ENCODE measurements at regions not wholly inside any gene's neighbourhood (a gene's known extent, or its start where the extent isn't known, plus 50 kb on each side); places are given as distances from the start of the nearest gene placed in this dataset.

DNA sequence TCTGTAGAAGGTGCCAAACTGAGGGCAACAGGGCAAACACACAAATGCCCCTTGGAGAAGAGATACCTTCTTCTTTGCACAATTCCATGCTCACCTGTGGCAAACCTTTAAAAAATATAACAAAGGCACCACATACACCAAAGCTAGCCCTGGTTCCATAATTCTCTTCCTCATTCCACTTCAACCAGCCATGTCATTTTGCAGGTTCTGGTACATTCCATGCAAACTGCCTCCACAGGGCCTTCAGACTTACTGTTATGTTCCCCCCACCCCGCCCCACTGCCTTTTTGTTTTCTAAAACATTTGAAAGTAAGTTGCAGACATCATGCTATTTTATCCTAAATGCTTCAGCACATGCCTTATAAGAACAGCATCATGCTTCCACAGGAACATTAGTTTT lies 269.0 kb downstream of the NSUN3 start:
- H3K9me3 ChIP-seq = no peaks in the 10 kb centered on the region
- H3K4me3 ChIP-seq = no peak overlapping the region
- intact Hi-C loops (cut with DNase I) = no loop called here
- H3K27ac ChIP-seq = no peak overlapping the region
- peaks cover 0 to 8% (median 0%) of the 10 kb centered on the region in 3 donors for H3K4me1 ChIP-seq
- H3K36me3 ChIP-seq = no peaks in the 10 kb centered on the region
- DNase-seq = no peak
- TF ChIP-seq POLR2A (IDR thresholded peaks at IDR 0.05) = no peak
- TF ChIP-seq, protein P1, sequence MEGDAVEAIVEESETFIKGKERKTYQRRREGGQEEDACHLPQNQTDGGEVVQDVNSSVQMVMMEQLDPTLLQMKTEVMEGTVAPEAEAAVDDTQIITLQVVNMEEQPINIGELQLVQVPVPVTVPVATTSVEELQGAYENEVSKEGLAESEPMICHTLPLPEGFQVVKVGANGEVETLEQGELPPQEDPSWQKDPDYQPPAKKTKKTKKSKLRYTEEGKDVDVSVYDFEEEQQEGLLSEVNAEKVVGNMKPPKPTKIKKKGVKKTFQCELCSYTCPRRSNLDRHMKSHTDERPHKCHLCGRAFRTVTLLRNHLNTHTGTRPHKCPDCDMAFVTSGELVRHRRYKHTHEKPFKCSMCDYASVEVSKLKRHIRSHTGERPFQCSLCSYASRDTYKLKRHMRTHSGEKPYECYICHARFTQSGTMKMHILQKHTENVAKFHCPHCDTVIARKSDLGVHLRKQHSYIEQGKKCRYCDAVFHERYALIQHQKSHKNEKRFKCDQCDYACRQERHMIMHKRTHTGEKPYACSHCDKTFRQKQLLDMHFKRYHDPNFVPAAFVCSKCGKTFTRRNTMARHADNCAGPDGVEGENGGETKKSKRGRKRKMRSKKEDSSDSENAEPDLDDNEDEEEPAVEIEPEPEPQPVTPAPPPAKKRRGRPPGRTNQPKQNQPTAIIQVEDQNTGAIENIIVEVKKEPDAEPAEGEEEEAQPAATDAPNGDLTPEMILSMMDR (IDR thresholded peaks at IDR 0.05) = no peak
- 80 to 86% methylated on average over 1 of the region's 1 CpG for WGBS, 2 donors
- no peaks in the 10 kb centered on the region for H3K27me3 ChIP-seq

- Histone ChIP-seq H3K27ac (no peak overlapping the region), H3K36me3 (no peaks in the 10 kb centered on the region), H3K4me1 (peaks cover 0 to 8% (median 0%) of the 10 kb centered on the region in 3 donors), H3K4me3 (no peak overlapping the region), H3K9me3 (no peaks in the 10 kb centered on the region), H3K27me3 (no peaks in the 10 kb centered on the region)
- WGBS, 2 donors = 38 to 39% methylated on average over 4 of the region's 4 CpGs
- intact Hi-C loops (cut with DNase I) = no loop called here
- no peak for TF ChIP-seq POLR2A (IDR thresholded peaks at IDR 0.05)
- TF ChIP-seq, protein P1 (IDR thresholded peaks at IDR 0.05) = peak in 3 of 6 experiments; percentile 14 to 40 (median 27)
- DNase-seq = no peak
These were observed 273.3 kb downstream of the NSUN3 start for GRCh38 chr3:94336046-94336753.

DNA sequence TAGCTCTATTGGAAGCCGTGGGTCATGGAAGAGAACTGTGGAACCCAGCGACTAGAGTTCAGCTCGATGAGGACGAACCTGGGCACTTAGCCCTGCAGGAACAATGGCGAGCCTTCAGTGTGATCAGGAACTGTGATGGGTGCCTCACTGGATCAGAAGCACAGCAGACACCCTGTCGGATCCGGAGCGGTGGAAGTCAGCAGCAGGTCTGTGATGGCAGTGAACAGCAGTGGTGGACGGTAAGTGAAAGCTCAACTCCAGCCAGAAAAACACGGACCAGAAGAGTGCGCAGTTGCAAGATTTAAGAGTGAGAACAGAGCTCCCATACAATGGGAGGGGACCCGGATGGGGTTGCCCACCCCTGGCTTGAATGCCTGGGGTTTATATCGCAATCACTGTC lies 282.2 kb downstream of the NSUN3 start:
- Histone ChIP-seq H3K36me3 (no peaks in the 10 kb centered on the region), H3K27ac (no peak overlapping the region), H3K9me3 (no peaks in the 10 kb centered on the region), H3K4me3 (no peak overlapping the region), H3K27me3 (no peaks in the 10 kb centered on the region), H3K4me1 (no peaks in the 10 kb centered on the region)
- intact Hi-C loops (cut with DNase I) = no loop called here
- TF ChIP-seq, protein P1 (IDR thresholded peaks at IDR 0.05) = no peak
- no peak for TF ChIP-seq POLR2A (IDR thresholded peaks at IDR 0.05)
- DNase-seq = no peak
- 83 to 89% methylated on average over 7 to 11 of the region's 13 CpGs for WGBS, 2 donors

GRCh38 chr3:94349310-94349878 lies 286.5 kb downstream of the NSUN3 start:
- WGBS, 2 donors = 73 to 79% methylated on average over 4 of the region's 4 CpGs

DNA sequence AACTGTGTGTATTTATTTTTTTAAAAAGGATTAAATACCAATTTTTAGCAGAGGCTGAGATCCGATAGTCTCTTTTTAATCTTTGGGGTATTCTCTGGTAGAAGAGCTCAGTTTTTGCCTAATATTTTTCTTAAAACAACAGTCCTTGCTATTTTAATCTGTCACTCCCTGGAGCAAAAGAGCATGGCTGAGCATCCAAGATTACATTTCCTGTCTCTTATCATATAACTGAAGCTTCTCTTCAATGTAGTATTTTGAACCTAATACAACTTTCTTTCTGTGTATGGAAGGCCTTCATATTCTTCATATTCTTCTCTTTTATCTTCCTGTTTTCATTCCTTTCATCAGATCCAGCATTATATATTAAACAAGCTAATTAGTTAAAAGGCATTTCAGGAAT lies 293.7 kb downstream of the NSUN3 start:
- Histone ChIP-seq H3K36me3 (no peaks in the 10 kb centered on the region), H3K4me1 (peaks cover 0 to 12% (median 5%) of the 10 kb centered on the region in 3 donors), H3K27me3 (no peaks in the 10 kb centered on the region), H3K27ac (no peak overlapping the region), H3K9me3 (no peaks in the 10 kb centered on the region), H3K4me3 (no peak overlapping the region)
- 77 to 93% methylated on average over 1 of the region's 1 CpG for WGBS, 2 donors
- no peak for TF ChIP-seq POLR2A (IDR thresholded peaks at IDR 0.05)
- TF ChIP-seq, protein P1 (IDR thresholded peaks at IDR 0.05) = no peak
- DNase-seq = no peak
- intact Hi-C loops (cut with DNase I) = no loop called here

More at GRCh38 chr3:94349310-94349878, 286.5 kb downstream of the NSUN3 start:
- TF ChIP-seq, protein P1 (IDR thresholded peaks at IDR 0.05) = no peak
- TF ChIP-seq POLR2A (IDR thresholded peaks at IDR 0.05) = no peak
- no peak for DNase-seq
- intact Hi-C loops (cut with DNase I) = no loop called here
- H3K4me1 ChIP-seq = no peaks in the 10 kb centered on the region
- no peak overlapping the region for H3K4me3 ChIP-seq
- H3K27ac ChIP-seq = no peak overlapping the region
- no peaks in the 10 kb centered on the region for H3K36me3 ChIP-seq
- no peaks in the 10 kb centered on the region for H3K27me3 ChIP-seq
- no peaks in the 10 kb centered on the region for H3K9me3 ChIP-seq
